HFFc6 (cell line): ENCODE measurements at regions not wholly inside any gene's neighbourhood (a gene's known extent, or its start where the extent isn't known, plus 50 kb on each side); places are given as distances from the start of the nearest gene placed in this dataset.
A peak's percentile ranks its signal among the peaks of the same experiment; 100 is the strongest.

Experiments used
- DNase-seq: peaks from one replicate; pipeline ENCODE4 v3.0.0-alpha.2; 2018
- H3K27ac Mint-ChIP-seq: 2 replicates; pipeline ENCODE4 v1.8.0; 2020; ENCODE audit warnings: mild to moderate bottlenecking, mixed read lengths
- H3K27me3 Mint-ChIP-seq: 2 replicates; pipeline ENCODE4 v1.8.0; 2021; ENCODE audit warnings: mild to moderate bottlenecking, moderate library complexity, mixed read lengths; ENCODE audit not compliant: insufficient read depth
- H3K36me3 Mint-ChIP-seq: 2 replicates; pipeline ENCODE4 v1.8.0; 2021; ENCODE audit warnings: low read depth, mixed read lengths
- H3K4me1 Mint-ChIP-seq: 2 replicates; pipeline ENCODE4 v1.8.0; 2020; ENCODE audit warnings: low read depth, mixed read lengths
- H3K4me3 Mint-ChIP-seq: 2 replicates; pipeline ENCODE4 v1.8.0; 2020; ENCODE audit warnings: mild to moderate bottlenecking, moderate library complexity, mixed read lengths
- H3K9me3 Mint-ChIP-seq: 2 replicates; pipeline ENCODE4 v1.8.0; 2020; ENCODE audit warnings: mild to moderate bottlenecking, mixed read lengths
- TF ChIP-seq, protein P1 (sequence below): fragments of 200-600 bp; sonication (generic); IDR thresholded peaks from 2 replicates; pipeline ENCODE4 v1.5.0; 2021; ENCODE audit warnings: antibody characterized with exemption, mild to moderate bottlenecking

DNA sequence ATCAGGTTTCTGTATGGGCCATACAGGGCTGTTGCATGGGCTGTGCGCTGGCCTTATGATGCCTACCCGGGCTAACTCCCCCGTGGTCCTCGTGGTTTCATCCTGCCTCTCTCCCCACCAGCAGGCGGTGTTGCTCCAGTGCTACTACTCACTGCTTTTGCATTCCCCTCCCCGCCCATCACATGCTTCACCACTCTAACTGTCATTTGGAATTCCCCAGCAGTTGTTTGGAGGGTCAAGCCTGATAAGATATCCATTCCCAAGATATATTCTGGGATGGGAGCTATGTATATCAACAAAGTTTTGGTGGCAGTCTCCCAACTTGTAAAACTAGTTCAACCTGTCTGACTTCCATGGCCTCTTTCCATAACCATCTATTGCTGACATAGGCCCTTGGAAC is 233.2 kb upstream of the SOX4 start:
- Mint-ChIP-seq H3K27me3 (peaks cover 6% of the 10 kb centered on the region), H3K27ac (no peak overlapping the region), H3K4me1 (no peaks in the 10 kb centered on the region), H3K36me3 (no peaks in the 10 kb centered on the region), H3K4me3 (no peak overlapping the region), H3K9me3 (no peaks in the 10 kb centered on the region)
- TF ChIP-seq, protein P1, sequence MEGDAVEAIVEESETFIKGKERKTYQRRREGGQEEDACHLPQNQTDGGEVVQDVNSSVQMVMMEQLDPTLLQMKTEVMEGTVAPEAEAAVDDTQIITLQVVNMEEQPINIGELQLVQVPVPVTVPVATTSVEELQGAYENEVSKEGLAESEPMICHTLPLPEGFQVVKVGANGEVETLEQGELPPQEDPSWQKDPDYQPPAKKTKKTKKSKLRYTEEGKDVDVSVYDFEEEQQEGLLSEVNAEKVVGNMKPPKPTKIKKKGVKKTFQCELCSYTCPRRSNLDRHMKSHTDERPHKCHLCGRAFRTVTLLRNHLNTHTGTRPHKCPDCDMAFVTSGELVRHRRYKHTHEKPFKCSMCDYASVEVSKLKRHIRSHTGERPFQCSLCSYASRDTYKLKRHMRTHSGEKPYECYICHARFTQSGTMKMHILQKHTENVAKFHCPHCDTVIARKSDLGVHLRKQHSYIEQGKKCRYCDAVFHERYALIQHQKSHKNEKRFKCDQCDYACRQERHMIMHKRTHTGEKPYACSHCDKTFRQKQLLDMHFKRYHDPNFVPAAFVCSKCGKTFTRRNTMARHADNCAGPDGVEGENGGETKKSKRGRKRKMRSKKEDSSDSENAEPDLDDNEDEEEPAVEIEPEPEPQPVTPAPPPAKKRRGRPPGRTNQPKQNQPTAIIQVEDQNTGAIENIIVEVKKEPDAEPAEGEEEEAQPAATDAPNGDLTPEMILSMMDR: no peak
- DNase-seq: no peak

DNA sequence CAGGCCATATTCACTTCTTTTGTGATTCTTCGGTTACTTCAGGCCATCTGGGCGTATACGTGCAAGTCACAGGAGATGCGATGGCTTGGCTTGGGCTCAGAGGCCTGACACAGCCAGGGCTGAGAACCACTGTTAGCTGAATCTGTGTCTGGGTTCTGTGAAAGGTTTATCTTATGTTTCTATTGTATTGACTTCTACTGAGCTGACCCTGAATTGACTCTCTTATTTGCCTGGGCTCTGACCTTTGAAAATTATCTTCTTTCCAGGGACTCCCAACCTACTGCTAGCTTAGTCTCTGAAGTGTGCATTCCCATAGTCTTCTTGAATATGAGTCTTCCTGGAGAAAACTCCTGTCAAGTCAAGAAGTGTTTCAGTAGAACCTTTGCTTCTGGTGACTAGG is 226.4 kb upstream of the SOX4 start:
- H3K4me1 Mint-ChIP-seq: peaks cover 8% of the 10 kb centered on the region

DNA sequence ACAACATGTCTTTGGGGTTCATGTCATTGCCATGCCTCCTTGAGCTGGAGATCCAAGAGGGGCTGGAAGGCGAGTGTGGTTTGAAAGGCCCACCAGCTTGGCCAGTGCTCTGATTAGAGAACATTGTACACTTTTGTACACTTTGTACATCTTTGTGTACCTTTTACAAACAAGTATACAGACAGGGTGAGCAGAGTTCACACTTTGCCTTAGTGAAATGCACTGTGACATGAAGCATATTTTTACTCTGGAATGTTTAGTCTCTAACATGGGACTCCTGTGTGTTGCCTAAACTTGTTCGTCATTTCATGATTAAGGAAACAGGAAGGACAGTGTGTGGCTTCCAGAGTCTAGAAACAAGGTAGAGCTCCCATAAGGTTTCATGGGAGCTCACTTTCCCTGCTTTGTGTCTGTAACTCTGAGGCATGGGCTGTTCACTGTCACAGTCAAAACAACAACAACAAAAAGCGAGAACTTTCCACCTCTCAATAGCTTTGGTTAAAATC is 225.8 kb upstream of the SOX4 start:
- Mint-ChIP-seq H3K27me3 (peaks cover 18% of the 10 kb centered on the region), H3K4me3 (no peak overlapping the region), H3K36me3 (no peaks in the 10 kb centered on the region), H3K4me1 (peaks cover 10% of the 10 kb centered on the region), H3K9me3 (no peaks in the 10 kb centered on the region), H3K27ac (no peak overlapping the region)
- TF ChIP-seq, protein P1: no peak
- DNase-seq: no peak

More for the DNA sequence above, 226.4 kb upstream of the SOX4 start:
- no peak for DNase-seq
- Mint-ChIP-seq H3K27me3 (peaks cover 18% of the 10 kb centered on the region), H3K4me3 (no peak overlapping the region), H3K9me3 (no peaks in the 10 kb centered on the region), H3K27ac (no peak overlapping the region), H3K36me3 (no peaks in the 10 kb centered on the region)
- TF ChIP-seq, protein P1: no peak

DNA sequence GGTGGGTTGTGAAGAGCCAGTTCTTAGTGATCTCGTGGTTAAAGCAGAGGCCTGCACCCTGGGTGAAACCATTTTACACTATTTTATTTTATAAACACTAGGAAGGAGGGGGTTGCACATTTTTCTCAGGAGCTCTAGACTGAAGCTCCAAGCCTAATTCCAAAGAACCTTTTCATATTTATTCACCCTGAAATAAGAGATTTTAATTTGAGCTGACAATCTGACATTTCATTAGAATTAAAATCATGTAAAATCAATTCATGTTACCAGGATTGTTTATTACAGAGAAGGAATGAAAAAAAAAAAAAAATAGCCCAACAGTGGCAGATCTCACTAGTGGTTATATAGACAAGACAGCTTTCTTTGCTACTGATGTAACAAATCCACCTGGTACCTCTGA is 222.5 kb upstream of the SOX4 start:
- no peaks in the 10 kb centered on the region for H3K36me3 Mint-ChIP-seq
- DNase-seq: no peak
- no peak overlapping the region for H3K27ac Mint-ChIP-seq
- H3K4me3 Mint-ChIP-seq: no peak overlapping the region
- no peaks in the 10 kb centered on the region for H3K9me3 Mint-ChIP-seq
- H3K4me1 Mint-ChIP-seq: peaks cover 10% of the 10 kb centered on the region
- peaks cover 15% of the 10 kb centered on the region for H3K27me3 Mint-ChIP-seq
- TF ChIP-seq, protein P1: no peak

DNA sequence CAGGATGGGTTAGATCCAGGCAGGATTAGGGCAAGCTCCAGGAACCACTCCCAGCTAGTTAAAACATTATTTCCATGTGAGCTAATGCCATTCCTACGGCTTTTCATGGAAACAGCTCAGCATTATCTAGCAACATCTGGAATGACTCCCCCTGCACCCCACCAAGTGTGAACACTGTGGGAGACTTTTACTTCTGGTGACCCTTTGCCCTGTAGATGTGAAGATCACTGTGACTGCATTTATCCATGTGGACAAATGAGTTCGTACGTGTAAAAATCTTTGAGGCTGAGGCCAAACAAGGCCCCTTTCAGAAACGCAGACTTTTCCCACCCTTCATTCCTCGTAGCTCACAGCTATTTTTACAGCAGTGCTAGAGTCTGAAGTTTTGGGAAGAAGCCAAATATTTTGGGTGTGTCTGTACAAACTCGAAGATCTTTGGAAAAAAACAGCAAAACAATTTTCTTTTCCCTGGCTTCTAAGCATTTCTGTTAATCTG is 221.8 kb upstream of the SOX4 start:
- peak; percentile 29 for DNase-seq
- Mint-ChIP-seq H3K36me3 (no peaks in the 10 kb centered on the region), H3K9me3 (no peaks in the 10 kb centered on the region), H3K27me3 (peaks cover 12% of the 10 kb centered on the region), H3K4me3 (no peak overlapping the region), H3K4me1 (peaks cover 10% of the 10 kb centered on the region), H3K27ac (no peak overlapping the region; the same call in 1 of the 2 replicates)
- TF ChIP-seq, protein P1: no peak
